Gastrocnemius medialis (tissue), 4 donors: ENCODE measurements at regions not wholly inside any gene's neighbourhood (a gene's known extent, or its start where the extent isn't known, plus 50 kb on each side); places are given as distances from the start of the nearest gene placed in this dataset.

Source experiments
- POLR2A ChIP-seq, 2 donors: fragments of 450-650 bp; IDR thresholded peaks; one replicate each; pipeline ENCODE4 v1.6.1; 2017; ENCODE audit warnings: antibody characterized with exemption in 2 of 2, mild to moderate bottlenecking in 2 of 2, moderate library complexity in 2 of 2
- TF ChIP-seq, protein P1 (sequence below), 5 experiments: fragments of 450-650 bp in 3 of 5; fragments of 200-600 bp in 2 of 5; sonication (generic) in 2 of 5; IDR thresholded peaks in 4 of 5; conservative IDR thresholded peaks in 1 of 5; 1 replicate in 4 of 5; 2 replicates in 1 of 5; pipeline ENCODE4 v1.5.1; 2016 to 2019; ENCODE audit warnings: antibody characterized with exemption in 5 of 5, mild to moderate bottlenecking in 3 of 5, moderate library complexity in 3 of 5

- TF ChIP-seq, protein P1, sequence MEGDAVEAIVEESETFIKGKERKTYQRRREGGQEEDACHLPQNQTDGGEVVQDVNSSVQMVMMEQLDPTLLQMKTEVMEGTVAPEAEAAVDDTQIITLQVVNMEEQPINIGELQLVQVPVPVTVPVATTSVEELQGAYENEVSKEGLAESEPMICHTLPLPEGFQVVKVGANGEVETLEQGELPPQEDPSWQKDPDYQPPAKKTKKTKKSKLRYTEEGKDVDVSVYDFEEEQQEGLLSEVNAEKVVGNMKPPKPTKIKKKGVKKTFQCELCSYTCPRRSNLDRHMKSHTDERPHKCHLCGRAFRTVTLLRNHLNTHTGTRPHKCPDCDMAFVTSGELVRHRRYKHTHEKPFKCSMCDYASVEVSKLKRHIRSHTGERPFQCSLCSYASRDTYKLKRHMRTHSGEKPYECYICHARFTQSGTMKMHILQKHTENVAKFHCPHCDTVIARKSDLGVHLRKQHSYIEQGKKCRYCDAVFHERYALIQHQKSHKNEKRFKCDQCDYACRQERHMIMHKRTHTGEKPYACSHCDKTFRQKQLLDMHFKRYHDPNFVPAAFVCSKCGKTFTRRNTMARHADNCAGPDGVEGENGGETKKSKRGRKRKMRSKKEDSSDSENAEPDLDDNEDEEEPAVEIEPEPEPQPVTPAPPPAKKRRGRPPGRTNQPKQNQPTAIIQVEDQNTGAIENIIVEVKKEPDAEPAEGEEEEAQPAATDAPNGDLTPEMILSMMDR (IDR thresholded peaks at IDR 0.05 in 4 of 5, conservative IDR thresholded peaks at IDR 0.05 in 1 of 5), result no peak
- TF ChIP-seq POLR2A (IDR thresholded peaks at IDR 0.05), result no peak
These were observed 78.8 kb upstream of the CDH4 start for GRCh38 chr20:61173267-61173666.
